HUDEP-2 (cell line): ENCODE measurements at regions not wholly inside any gene's neighbourhood (a gene's known extent, or its start where the extent isn't known, plus 50 kb on each side); places are given as distances from the start of the nearest gene placed in this dataset.
A peak's percentile ranks its signal among the peaks of the same experiment; 100 is the strongest.

ENCODE experiments used
- DNase-seq, 76 experiments: peaks; one replicate each; lab custom pipeline; 2025; ENCODE audit not compliant: unreplicated experiment in 76 of 76; lab: John Stamatoyannopoulos, UW

- DNase-seq: no peak
These were observed 377.3 kb downstream of the GASK1B start for GRCh38 chr4:157795495-157795894.

GRCh38 chr4:157792716-157793115, 380.1 kb downstream of the GASK1B start:
- no peak for DNase-seq

GRCh38 chr4:157791236-157791635, 381.6 kb downstream of the GASK1B start:
- DNase-seq: no peak

GRCh38 chr4:157787618-157788017, 385.2 kb downstream of the GASK1B start:
- DNase-seq: no peak

- DNase-seq: no peak
These were observed 391.5 kb downstream of the GASK1B start for GRCh38 chr4:157781361-157781760.

- DNase-seq: no peak
These were observed 393.7 kb downstream of the GASK1B start for GRCh38 chr4:157779081-157779480.

- no peak for DNase-seq
These were observed 395.8 kb downstream of the GASK1B start for GRCh38 chr4:157776930-157777528.

GRCh38 chr4:157775971-157776370, 396.9 kb downstream of the GASK1B start:
- no peak for DNase-seq

GRCh38 chr4:157772907-157773306, 399.9 kb downstream of the GASK1B start:
- DNase-seq: no peak

GRCh38 chr4:157768419-157768818, 404.4 kb downstream of the GASK1B start:
- no peak for DNase-seq

GRCh38 chr4:157763490-157763889, 409.3 kb downstream of the GASK1B start:
- no peak for DNase-seq

- no peak for DNase-seq
These were observed 418.4 kb downstream of the GASK1B start for GRCh38 chr4:157754410-157754809.

GRCh38 chr4:157751631-157752030, 421.2 kb downstream of the GASK1B start:
- no peak for DNase-seq

GRCh38 chr4:157741642-157742041, 431.2 kb downstream of the GASK1B start:
- no peak for DNase-seq

- peak in 10 of 76 experiments; percentile 0 to 38 (median 8) for DNase-seq
These were observed 433.6 kb downstream of the GASK1B start for GRCh38 chr4:157739242-157739641.

- DNase-seq: no peak
These were observed 444.6 kb downstream of the GASK1B start for GRCh38 chr4:157728215-157728614.

- peak in 1 of 76 experiments; percentile 1 for DNase-seq
These were observed 445.7 kb downstream of the GASK1B start for GRCh38 chr4:157727163-157727562.

- DNase-seq: no peak
These were observed 450.7 kb downstream of the GASK1B start for GRCh38 chr4:157722146-157722545.

- no peak for DNase-seq
These were observed 459.5 kb downstream of the GASK1B start for GRCh38 chr4:157713342-157713741.

GRCh38 chr4:157706155-157706554, 466.7 kb downstream of the GASK1B start:
- no peak for DNase-seq

- no peak for DNase-seq
These were observed 470.0 kb downstream of the GASK1B start for GRCh38 chr4:157702831-157703230.

GRCh38 chr4:157701695-157701994, 471.2 kb downstream of the GASK1B start:
- DNase-seq: no peak
